HG02610 (cell line): ENCODE measurements at regions not wholly inside any gene's neighbourhood (a gene's known extent, or its start where the extent isn't known, plus 50 kb on each side); places are given as distances from the start of the nearest gene placed in this dataset.
A peak's percentile ranks its signal among the peaks of the same experiment; 100 is the strongest.
"Not testable (repeated sequence)": the region's sequence is repeated elsewhere in the genome, so short reads cannot be mapped to it uniquely, and the experiment has no call there.

Source experiments
- ATAC-seq: cut with Tn5 transposase; IDR thresholded peaks from one replicate; pipeline ENCODE4 v1.9.1; 2021; ENCODE audit warnings: mild to moderate bottlenecking, moderate library complexity; ENCODE audit not compliant: unreplicated experiment

DNA sequence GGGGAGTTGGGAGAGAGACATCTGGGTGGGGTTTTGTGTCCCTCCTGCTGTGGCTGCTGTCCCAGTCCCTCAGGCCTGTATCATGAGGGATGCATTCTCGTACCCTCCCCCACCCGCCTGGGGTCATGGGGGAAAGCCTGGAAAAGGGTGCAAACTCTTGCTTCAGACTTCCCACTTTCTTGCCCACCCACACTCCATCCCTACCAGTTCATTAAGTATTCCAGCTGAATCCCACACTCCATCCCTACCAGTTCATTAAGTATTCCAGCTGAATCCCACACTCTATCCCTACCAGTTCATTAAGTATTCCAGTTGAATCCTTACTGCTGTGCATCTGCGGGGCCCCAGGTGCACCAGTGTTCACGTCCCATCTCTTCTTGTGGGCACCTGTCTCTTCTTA is 116.3 kb downstream of the ACAA2 start:
- ATAC-seq, result no peak

DNA sequence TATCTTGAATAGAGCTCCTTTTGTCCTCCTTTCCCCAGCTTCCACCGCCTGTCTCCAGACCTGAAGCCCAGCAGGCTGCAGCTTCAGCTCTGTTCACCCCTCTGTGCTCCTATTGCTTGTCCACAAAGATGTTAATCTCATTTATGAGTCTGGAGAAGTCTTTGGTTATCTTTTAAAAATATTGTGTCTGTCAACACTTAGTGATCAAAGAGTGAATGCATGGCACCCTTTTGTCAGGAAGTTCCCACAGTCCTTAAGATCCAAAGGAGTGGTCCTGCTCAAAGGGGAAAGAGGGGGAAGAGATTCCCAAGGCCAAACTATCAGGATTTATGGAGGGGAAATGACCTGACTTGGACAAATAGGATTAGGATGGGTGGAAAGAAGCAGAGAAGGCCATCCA is 118.9 kb downstream of the ACAA2 start:
- no peak for ATAC-seq

DNA sequence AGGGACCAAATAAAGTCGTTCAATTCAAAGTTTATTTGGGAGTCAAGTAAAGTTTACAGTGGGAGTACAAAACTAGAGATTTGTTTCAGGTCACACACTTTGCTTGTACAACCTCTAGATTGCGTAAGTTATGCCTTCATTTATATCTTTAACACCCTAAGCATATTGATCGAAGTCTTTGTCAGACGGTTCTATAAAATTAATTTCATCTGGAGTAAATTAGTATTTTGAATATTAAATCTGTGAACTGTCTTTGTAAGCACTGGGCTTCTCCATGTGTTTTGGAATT is 119.7 kb downstream of the ACAA2 start:
- no peak for ATAC-seq

DNA sequence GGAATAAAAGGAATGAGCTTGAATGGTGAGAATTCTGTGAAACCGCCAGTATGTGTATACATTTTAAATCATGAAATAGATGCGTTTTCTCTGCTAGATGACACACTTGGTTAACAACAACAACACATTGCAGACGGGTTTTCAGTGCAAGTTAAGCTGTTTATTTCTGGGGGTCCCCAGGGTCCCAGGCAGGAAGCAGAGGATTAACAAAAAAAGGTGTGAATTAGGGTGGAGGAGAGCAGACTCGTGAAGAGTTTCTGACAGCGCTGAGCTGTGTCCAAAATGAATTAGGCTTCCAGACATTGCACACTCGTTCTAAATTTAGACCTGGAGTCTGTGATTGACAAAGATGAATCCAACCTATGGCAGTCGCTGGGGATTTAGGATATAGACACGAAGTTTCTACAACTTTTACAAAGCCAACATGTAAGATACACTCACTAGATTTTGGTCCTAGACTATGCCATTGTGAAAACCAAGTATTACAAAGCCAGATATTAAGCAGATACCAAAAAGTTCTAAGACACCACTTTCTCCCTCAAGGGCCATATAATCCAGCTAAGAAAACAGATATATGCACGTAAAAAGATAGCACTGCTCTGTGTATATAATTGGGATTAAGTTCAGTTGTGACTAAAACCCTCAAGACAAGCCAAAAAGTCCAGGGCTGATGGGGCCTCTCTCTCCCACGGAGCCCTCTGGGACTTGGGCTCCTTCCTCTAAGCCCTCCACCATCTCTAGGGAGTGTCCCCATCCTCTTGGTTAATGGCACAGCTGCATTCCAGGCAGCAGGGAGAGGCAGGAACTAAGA is 120.2 kb downstream of the ACAA2 start:
- no peak for ATAC-seq

DNA sequence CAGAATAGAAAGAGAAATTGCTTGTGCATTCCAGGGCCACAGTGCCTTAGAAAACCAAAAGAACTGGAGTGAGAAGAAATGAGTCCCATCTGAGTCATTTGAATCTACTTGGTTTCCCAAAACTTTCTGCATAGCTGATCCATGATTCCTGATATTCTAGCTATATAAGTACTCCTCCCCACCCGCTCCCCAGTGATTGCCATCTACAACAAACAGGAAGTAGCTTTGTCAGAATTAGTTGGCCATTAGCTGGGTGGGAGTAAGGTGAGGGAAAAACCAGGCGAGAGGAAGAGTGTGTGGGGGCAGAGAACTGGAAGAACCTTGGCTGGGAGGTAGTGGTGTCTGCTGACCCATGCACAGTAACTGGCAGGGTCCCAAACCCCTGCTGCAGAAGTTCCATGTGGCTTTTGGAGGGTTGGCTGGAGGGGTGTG is 122.1 kb downstream of the ACAA2 start:
- ATAC-seq, result no peak

DNA sequence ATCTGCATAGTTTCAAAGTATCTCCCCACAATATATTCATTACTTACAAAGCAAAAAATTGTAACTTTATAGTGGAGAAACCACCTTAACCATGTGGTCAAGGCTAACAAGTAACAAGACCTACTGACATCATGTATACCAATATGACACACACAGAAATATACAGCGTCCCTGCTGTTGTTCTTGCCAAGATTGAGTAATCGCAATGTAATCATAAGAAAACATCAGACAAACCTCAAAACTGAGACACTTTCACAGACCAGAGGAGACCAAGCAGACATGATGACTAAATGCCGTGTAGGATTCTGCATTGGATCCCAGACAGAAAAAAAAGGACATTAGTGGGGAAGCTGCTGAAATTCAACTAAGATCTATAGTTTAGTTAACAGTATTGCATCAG is 123.0 kb downstream of the ACAA2 start:
- ATAC-seq, result peak; percentile 58

DNA sequence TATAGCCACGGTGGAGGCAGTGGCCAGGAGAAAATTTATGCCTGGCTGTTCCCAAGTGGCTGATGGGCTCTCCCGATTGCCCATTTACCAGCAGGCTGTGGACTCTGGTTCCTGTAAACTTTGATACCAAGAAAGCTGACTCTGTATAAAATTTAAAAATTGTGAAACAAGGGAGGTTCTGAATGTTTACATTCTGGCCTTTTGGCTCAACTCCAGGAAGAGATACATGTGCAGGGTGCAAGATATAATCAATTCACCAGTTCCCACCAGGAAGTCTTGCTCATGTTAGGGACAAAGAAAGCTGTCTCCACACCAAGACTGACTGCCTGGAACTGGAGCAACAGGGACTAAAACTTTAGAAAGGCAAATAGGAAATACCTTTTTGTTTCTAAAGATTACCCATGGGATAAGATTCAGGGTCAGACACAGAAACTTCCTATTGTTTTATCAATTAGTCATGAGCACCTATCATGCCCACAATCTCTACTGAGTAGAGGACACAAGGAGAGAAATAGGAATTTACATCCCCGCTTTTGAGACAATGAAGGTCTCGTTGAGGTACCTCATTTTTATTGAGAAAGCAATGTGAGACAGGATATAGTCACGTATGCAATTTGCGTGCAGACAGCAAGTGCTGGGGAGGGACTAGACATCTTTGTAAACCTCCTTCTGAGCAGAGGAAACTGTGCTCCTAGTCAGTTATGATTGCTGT is 123.5 kb downstream of the LIPG start:
- no peak for ATAC-seq

DNA sequence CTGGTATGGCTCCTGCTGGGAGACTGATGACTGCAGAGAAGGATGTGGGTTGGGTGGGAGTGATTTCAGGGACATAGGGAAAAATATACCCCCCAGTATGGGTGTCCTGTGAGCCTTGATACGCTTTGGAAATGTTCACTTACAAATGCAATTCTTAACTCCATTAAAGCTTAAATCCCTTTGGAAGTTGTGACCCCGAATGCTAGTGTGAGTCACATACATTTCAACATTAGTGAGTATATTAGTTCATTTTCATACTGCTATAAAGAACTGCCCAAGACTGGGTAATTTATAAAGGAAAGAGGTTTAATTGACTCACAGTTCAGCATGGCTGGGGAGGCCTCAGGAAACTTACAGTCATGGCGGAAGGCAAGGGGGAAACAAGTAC is 120.9 kb downstream of the LIPG start:
- not testable (repeated sequence) for ATAC-seq

DNA sequence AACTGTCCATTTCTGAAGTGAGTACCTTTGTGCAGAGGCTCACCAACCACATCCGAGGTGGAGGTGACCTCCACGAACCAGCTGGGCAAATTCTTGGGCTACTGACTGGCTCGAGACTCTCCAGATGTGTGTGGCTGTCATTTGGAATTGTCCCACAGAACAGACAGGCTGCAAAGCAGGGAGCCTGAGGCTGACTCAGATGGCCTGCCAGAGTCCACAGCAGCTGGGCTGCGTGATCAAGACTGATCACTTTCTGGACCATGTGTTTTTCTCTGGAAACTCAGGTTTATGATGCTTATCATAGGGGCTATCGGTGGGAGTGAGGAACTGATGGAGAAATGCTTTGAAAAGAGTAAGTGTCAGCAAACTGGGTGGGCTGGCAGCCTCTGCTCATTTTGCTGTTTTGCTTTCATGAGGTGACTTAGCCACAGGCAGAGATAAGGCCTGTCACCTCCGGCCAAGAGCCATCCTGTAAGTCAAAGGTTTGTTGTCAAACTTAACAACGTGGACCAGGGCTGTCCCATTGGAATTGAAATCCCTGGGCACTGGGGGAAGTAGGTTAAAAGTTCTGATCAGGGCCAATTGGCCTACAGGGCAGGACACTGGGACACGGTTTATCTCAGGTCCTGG is 120.4 kb downstream of the LIPG start:
- no peak for ATAC-seq

DNA sequence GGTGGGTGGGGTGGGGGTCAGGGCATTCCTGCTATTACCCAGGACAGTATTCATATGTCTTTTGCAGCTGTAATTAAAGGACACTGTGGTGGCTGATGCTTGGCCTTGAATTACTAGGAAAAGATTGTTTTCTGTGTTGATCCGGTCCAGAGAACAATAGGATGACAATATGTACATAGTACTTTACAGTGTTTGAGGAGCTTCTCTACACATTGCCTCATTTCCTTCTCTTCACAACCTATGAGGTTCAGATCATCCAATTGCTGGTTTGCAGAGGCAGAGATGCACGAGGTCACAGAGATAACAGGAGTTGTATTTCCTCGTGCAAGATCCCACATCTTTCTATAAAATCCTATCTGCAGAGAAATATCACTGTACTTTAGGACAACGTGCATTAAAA is 119.5 kb downstream of the LIPG start:
- no peak for ATAC-seq

DNA sequence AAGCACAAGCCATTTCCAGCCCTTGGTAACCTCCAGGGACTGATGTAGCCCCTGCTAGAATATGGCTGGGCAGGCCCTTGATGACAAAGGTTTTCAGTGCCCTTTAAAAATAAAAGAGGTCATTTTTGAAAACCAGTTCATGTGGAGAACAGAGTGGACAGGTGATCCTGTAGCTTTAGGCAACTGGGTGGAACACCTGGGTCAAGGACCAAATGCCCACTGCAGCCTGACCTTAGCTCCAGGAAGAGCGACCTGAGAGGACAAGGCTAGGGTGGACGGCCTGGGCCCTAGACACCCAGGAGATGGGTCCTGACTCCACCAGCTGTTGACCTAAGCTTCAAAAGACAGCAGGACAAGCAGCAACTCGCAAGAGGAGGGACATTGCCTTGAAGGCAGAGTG is 116.6 kb downstream of the LIPG start:
- no peak for ATAC-seq

DNA sequence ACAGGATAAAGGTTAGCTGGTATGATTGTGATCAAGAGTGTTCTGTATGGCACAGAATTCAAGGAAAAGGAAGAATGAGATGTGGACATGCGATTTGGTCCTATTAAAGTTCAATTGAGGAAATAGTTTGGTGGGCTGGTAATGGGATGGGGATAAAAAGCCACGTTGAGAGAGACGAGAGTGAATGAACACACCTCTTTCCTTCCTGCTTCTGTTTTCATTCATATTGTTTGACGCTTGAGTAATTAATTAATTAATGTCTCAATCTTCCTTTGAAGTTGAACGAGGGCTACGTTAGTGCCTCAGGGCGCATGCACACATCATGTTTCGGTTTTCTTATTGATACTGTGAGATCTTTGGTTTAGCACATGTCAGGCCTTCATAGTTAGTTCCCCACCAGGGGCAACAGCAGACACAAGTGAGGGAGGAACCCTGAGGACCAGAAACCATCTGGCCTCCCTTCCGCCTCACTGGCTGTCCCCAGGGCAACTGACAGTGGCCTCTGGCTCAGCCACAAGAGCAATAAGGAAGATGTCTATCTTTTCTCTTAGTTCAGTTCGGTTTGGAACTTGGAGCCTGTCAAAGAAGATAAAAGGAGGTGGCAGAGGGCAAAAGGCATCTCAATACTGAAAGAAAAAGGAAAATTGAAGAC is 116.0 kb downstream of the LIPG start:
- no peak for ATAC-seq

DNA sequence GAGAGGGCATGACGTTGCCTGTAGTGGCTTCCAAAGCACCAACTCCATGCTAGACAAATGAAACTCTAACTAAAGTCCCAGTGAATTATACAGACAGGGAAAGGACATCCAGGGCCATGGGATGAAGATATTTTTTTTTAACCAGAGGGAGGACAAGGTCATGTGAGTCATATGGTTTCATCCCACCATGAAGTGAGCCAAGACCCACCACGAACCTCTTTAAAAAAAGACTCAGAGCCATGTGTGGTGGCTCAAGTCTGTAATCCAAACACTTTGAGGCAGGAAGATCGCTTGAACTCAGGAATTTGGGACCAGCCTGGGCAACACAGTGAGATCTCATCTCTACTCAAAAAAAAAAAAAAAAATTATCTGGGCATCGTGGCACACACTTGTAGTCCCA is 115.2 kb downstream of the LIPG start:
- no peak for ATAC-seq

DNA sequence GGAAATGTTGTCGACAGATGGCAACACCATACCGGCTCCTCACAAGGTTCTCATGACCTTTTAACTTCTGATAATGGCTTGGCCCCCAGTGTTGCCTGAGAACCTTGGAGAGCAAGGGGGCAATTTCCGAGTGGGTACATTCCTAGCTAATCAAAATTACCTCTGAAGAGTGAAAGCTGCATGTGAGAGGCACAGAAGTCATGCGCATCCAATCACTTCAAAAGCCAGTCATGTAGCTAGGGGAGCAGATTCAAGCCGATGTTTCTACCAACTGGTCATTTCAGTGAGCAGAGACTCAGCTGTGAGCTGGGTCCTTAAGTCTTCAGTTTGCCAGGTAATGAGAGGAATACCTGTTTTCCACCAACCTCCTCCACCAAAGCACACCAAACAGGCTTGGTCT is 111.4 kb downstream of the LIPG start:
- no peak for ATAC-seq

DNA sequence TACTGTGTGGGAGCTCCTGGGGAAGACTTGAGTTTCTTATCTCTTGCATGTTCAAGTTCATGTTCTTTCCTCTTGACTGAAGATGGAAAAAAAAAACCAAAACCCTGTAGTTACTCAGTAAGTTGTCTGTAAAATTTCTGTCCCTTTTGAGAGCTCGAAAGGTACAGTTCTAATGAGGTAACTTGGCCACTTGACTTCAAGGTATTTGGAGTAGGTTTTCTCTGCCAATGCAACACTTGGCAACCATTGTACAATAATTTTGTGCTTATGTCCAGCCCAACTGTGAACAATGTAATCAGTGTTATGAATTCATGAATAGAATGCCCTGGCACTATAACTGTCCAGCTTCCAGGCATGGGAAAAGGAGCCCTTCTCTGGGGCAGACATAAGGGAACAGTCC is 111.0 kb downstream of the LIPG start:
- ATAC-seq, result no peak

DNA sequence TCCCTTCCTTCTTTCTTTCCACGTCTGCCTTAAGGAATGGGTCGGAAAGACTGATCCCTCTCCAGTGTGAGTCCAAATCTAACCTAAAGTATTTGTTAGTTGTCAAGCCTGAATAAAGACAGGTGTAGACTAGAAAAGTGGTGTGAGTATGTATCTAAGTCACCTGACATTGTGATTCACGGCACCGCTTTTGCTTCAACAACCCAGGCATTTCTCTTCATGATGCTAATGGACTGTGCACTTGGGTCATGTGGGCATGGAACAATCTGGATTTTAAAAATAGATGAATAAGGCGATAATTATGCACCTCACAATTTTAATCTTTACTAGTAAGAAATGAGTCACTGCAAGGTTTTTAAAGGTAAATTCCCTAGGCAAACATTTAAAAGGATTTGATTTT is 107.5 kb downstream of the LIPG start:
- ATAC-seq, result no peak

DNA sequence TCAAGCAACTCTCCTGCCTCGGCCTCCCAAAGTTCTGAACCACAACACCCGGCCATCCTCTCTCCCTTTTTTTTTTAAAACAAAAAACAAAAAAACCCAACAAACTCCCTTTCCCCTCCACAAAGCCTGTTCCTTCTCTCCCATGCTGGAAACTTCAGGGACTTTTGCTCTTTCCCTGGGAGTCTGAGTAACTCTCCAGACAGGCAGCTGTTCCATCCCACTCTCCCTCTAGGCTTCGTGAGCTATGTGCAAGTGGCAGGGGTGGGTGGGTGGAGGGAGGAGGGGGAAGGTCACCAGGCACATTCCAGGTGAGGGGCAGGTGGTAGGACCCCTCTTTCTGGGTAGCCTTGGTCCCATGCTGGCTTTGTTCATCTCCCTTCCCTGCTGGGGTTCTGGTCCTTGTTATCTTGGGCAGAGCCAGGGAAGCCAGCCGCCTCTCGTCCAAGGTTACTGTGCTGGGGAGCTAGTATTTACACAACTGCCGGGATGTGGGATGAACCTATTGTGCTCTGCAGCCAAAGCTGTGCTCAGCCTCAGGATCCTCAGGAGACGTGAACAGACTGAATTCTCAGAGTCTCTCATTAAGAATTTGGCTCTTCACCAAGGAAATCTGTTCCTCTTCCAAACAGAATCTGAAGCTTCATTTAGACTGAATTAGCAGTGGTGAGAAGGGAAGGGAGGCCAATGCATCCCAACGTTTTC is 106.9 kb downstream of the LIPG start:
- no peak for ATAC-seq

DNA sequence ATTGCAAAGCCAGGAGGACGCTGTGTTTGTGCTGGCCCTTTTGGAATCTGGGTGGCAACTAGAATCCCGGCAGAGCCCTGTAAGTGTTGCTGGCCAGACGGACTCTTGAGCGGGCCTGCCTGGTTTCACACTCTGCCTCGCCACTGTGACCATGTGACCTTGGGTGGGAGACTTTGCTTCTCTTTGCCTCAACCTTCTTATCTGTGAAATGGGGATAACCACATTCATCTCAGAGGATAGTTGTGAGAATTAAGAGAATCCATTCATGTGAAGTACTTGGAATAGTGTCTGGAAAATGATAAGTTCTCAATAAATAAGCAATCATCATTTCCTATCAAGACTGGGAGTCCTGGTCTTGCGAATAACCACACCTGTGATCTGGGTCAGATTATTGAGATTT is 105.6 kb downstream of the LIPG start:
- ATAC-seq, result no peak

DNA sequence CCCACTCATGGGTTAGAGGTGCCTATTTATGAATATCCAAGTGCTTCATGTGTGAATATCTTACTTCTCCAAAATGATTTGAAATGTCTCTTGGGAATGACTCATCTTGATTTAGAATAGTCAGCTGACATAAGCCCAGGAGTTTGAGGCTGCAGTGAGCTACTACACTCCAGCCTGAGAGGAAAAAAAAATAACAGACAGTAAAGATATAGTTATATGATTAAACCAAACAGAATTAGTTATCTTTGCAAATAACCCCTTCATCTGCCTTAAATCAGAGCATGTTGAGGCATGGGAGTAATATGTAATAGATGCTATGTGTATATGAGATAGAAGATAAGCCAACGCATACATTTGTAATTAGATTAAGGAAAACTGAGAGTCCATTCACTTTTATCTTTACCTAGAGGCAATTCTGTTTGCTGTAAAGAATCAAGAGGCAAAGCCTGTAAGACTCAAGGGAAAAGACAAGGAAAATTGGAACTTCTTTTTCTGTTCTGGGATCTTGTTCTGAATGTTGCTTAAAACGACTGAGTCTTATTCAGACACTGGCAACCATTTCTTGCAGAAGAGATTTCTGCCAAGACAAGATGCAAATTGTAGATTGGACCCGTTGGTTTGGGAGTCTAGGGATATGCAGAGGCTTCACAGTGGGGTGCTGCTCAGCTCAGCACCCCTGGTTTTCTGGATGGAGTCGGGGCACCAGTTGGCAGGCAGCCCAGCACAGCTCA is 104.4 kb downstream of the LIPG start:
- no peak for ATAC-seq
